Embryonic facial prominence (tissue), 1 donor: ENCODE measurements at regions not wholly inside any gene's neighbourhood (a gene's known extent, or its start where the extent isn't known, plus 50 kb on each side); places are given as distances from the start of the nearest gene placed in this dataset.
"Not testable (repeated sequence)": the region's sequence is repeated elsewhere in the genome, so short reads cannot be mapped to it uniquely, and the experiment has no call there.

Experiments used
- DNase-seq: peaks from one replicate; pipeline ENCODE4 v3.0.0-alpha.2; 2016; ENCODE audit errors: extremely low spot score

- DNase-seq: no peak
Observed at GRCh38 chr6:105726902-105727655, 324.2 kb upstream of the PREP start.

- no peak for DNase-seq
Observed at GRCh38 chr6:105714846-105715245, 312.0 kb upstream of the PREP start.

GRCh38 chr6:105713474-105714118 is 310.7 kb upstream of the PREP start:
- no peak for DNase-seq

- no peak for DNase-seq
Observed at GRCh38 chr6:105711216-105711615, 308.3 kb upstream of the PREP start.

- no peak for DNase-seq
Observed at GRCh38 chr6:105705608-105706007, 302.7 kb upstream of the PREP start.

GRCh38 chr6:105695461-105695860 is 292.6 kb upstream of the PREP start:
- DNase-seq: no peak

- DNase-seq: no peak
Observed at GRCh38 chr6:105692613-105693215, 289.8 kb upstream of the PREP start.

- DNase-seq: no peak
Observed at GRCh38 chr6:105691971-105692370, 289.1 kb upstream of the PREP start.

GRCh38 chr6:105691081-105691480 is 288.2 kb upstream of the PREP start:
- DNase-seq: no peak

- DNase-seq: no peak
Observed at GRCh38 chr6:105688573-105688972, 285.7 kb upstream of the PREP start.

GRCh38 chr6:105686793-105687192 is 283.9 kb upstream of the PREP start:
- DNase-seq: not testable (repeated sequence)

- DNase-seq: no peak
Observed at GRCh38 chr6:105681061-105681460, 278.2 kb upstream of the PREP start.

- DNase-seq: no peak
Observed at GRCh38 chr6:105680131-105680530, 277.2 kb upstream of the PREP start.

- no peak for DNase-seq
Observed at GRCh38 chr6:105678516-105678915, 275.6 kb upstream of the PREP start.

GRCh38 chr6:105677671-105678475 is 275.0 kb upstream of the PREP start:
- DNase-seq: no peak

- DNase-seq: no peak
Observed at GRCh38 chr6:105676857-105677256, 274.0 kb upstream of the PREP start.

- no peak for DNase-seq
Observed at GRCh38 chr6:105675715-105676397, 273.0 kb upstream of the PREP start.

GRCh38 chr6:105672856-105673538 is 270.1 kb upstream of the PREP start:
- not testable (repeated sequence) for DNase-seq

- no peak for DNase-seq
Observed at GRCh38 chr6:105669232-105669631, 266.4 kb upstream of the PREP start.

GRCh38 chr6:105667056-105667455 is 264.2 kb upstream of the PREP start:
- no peak for DNase-seq

- DNase-seq: no peak
Observed at GRCh38 chr6:105664931-105665330, 262.0 kb upstream of the PREP start.
